ENCODE measurements at regions not wholly inside any gene's neighbourhood (a gene's known extent, or its start where the extent isn't known, plus 50 kb on each side); places are given as distances from the start of the nearest gene placed in this dataset.

GRCh38 chr21:31557421-31558188, 101.9 kb upstream of the SOD1 start:
- DNase-seq (ENCODE audit: low spot score): no peak
- no peaks in the 10 kb centered on the region for H3K36me3 ChIP-seq (ENCODE audit: low read depth)
- no peaks in the 10 kb centered on the region for H3K9me3 ChIP-seq (ENCODE audit: severe bottlenecking)
- peaks cover 6% of the 10 kb centered on the region for H3K4me1 ChIP-seq (ENCODE audit: insufficient read depth, poor library complexity, severe bottlenecking)
- H3K27ac ChIP-seq (ENCODE audit: poor library complexity, severe bottlenecking): no peak overlapping the region
- peak overlapping the region; percentile 51 for H3K4me3 ChIP-seq (ENCODE audit: severe bottlenecking)
- no peak for ATAC-seq (ENCODE audit: low read depth)
- H3K27me3 ChIP-seq (ENCODE audit: insufficient read depth, poor library complexity, severe bottlenecking): peaks cover 15% of the 10 kb centered on the region
- no peak for TF ChIP-seq CTCF (IDR thresholded peaks at IDR 0.05; ENCODE audit: poor library complexity, severe bottlenecking)

- no peak for TF ChIP-seq CTCF (IDR thresholded peaks at IDR 0.05; ENCODE audit: poor library complexity, severe bottlenecking)
- H3K4me3 ChIP-seq (ENCODE audit: severe bottlenecking): no peak overlapping the region
- no peaks in the 10 kb centered on the region for H3K36me3 ChIP-seq (ENCODE audit: low read depth)
- ATAC-seq (ENCODE audit: low read depth): no peak
- H3K27ac ChIP-seq (ENCODE audit: poor library complexity, severe bottlenecking): no peak overlapping the region
- peaks cover 6% of the 10 kb centered on the region for H3K4me1 ChIP-seq (ENCODE audit: insufficient read depth, poor library complexity, severe bottlenecking)
- DNase-seq (ENCODE audit: low spot score): no peak
- peaks cover 15% of the 10 kb centered on the region for H3K27me3 ChIP-seq (ENCODE audit: insufficient read depth, poor library complexity, severe bottlenecking)
- no peaks in the 10 kb centered on the region for H3K9me3 ChIP-seq (ENCODE audit: severe bottlenecking)
Measured at GRCh38 chr21:31556662-31557061, 102.8 kb upstream of the SOD1 start.

- ATAC-seq (ENCODE audit: low read depth) (no peak), DNase-seq (ENCODE audit: low spot score) (no peak)
- no peak for TF ChIP-seq CTCF (IDR thresholded peaks at IDR 0.05; ENCODE audit: poor library complexity, severe bottlenecking)
- Histone ChIP-seq H3K4me3 (ENCODE audit: severe bottlenecking) (no peak overlapping the region), H3K36me3 (ENCODE audit: low read depth) (no peaks in the 10 kb centered on the region), H3K27ac (ENCODE audit: poor library complexity, severe bottlenecking) (no peak overlapping the region), H3K4me1 (ENCODE audit: insufficient read depth, poor library complexity, severe bottlenecking) (peaks cover 6% of the 10 kb centered on the region), H3K27me3 (ENCODE audit: insufficient read depth, poor library complexity, severe bottlenecking) (peaks cover 15% of the 10 kb centered on the region), H3K9me3 (ENCODE audit: severe bottlenecking) (no peaks in the 10 kb centered on the region)
Measured at GRCh38 chr21:31555741-31556191, 103.7 kb upstream of the SOD1 start.

- 0 out of 3 replicates have a peak, but pooled peaks have one; percentile 7 for ATAC-seq (ENCODE audit: low read depth)
- peaks cover 15% of the 10 kb centered on the region for H3K27me3 ChIP-seq (ENCODE audit: insufficient read depth, poor library complexity, severe bottlenecking)
- no peak for TF ChIP-seq CTCF (IDR thresholded peaks at IDR 0.05; ENCODE audit: poor library complexity, severe bottlenecking)
- H3K4me1 ChIP-seq (ENCODE audit: insufficient read depth, poor library complexity, severe bottlenecking): peaks cover 6% of the 10 kb centered on the region
- no peak overlapping the region for H3K4me3 ChIP-seq (ENCODE audit: severe bottlenecking)
- DNase-seq (ENCODE audit: low spot score): no peak
- no peaks in the 10 kb centered on the region for H3K36me3 ChIP-seq (ENCODE audit: low read depth)
- H3K27ac ChIP-seq (ENCODE audit: poor library complexity, severe bottlenecking): no peak overlapping the region
- no peaks in the 10 kb centered on the region for H3K9me3 ChIP-seq (ENCODE audit: severe bottlenecking)
Measured at GRCh38 chr21:31554511-31555022, 104.9 kb upstream of the SOD1 start.

GRCh38 chr21:31553926-31554325, 105.6 kb upstream of the SOD1 start:
- no peaks in the 10 kb centered on the region for H3K36me3 ChIP-seq (ENCODE audit: low read depth)
- ATAC-seq (ENCODE audit: low read depth): no peak
- no peak overlapping the region for H3K27ac ChIP-seq (ENCODE audit: poor library complexity, severe bottlenecking)
- TF ChIP-seq CTCF (IDR thresholded peaks at IDR 0.05; ENCODE audit: poor library complexity, severe bottlenecking): no peak
- peaks cover 15% of the 10 kb centered on the region for H3K27me3 ChIP-seq (ENCODE audit: insufficient read depth, poor library complexity, severe bottlenecking)
- H3K4me3 ChIP-seq (ENCODE audit: severe bottlenecking): no peak overlapping the region
- DNase-seq (ENCODE audit: low spot score): no peak
- H3K9me3 ChIP-seq (ENCODE audit: severe bottlenecking): no peaks in the 10 kb centered on the region
- H3K4me1 ChIP-seq (ENCODE audit: insufficient read depth, poor library complexity, severe bottlenecking): peaks cover 6% of the 10 kb centered on the region

All from RWPE2 (cell line).